ENCODE measurements at regions not wholly inside any gene's neighbourhood (a gene's known extent, or its start where the extent isn't known, plus 50 kb on each side); places are given as distances from the start of the nearest gene placed in this dataset.
"Not testable (repeated sequence)": the region's sequence is repeated elsewhere in the genome, so short reads cannot be mapped to it uniquely, and the experiment has no call there.

GRCh38 chr11:97743205-97743742 is 1277.5 kb upstream of the CNTN5 start:
- no peak for DNase-seq (ENCODE audit: low read depth, low spot score)

- DNase-seq (ENCODE audit: low read depth, low spot score), result no peak
Measured at GRCh38 chr11:97745515-97746050, 1275.2 kb upstream of the CNTN5 start.

GRCh38 chr11:97746818-97747217 is 1273.9 kb upstream of the CNTN5 start:
- DNase-seq (ENCODE audit: low read depth, low spot score), result no peak

- no peak for DNase-seq (ENCODE audit: low read depth, low spot score)
Measured at GRCh38 chr11:97751405-97751804, 1269.3 kb upstream of the CNTN5 start.

- no peak for DNase-seq (ENCODE audit: low read depth, low spot score)
Measured at GRCh38 chr11:97751952-97752351, 1268.8 kb upstream of the CNTN5 start.

- no peak for DNase-seq (ENCODE audit: low read depth, low spot score)
Measured at GRCh38 chr11:97754976-97755375, 1265.8 kb upstream of the CNTN5 start.

GRCh38 chr11:97756571-97757335 is 1264.0 kb upstream of the CNTN5 start:
- no peak for DNase-seq (ENCODE audit: low read depth, low spot score)

GRCh38 chr11:97761175-97761574 is 1259.6 kb upstream of the CNTN5 start:
- no peak for DNase-seq (ENCODE audit: low read depth, low spot score)

GRCh38 chr11:97764193-97764592 is 1256.6 kb upstream of the CNTN5 start:
- no peak for DNase-seq (ENCODE audit: low read depth, low spot score)

- DNase-seq (ENCODE audit: low read depth, low spot score), result no peak
Measured at GRCh38 chr11:97764605-97765004, 1256.1 kb upstream of the CNTN5 start.

- DNase-seq (ENCODE audit: low read depth, low spot score), result no peak
Measured at GRCh38 chr11:97770570-97770969, 1250.2 kb upstream of the CNTN5 start.

GRCh38 chr11:97772705-97773104 is 1248.0 kb upstream of the CNTN5 start:
- DNase-seq (ENCODE audit: low read depth, low spot score), result no peak

GRCh38 chr11:97784388-97784787 is 1236.4 kb upstream of the CNTN5 start:
- DNase-seq (ENCODE audit: low read depth, low spot score), result not testable (repeated sequence)

GRCh38 chr11:97786961-97787360 is 1233.8 kb upstream of the CNTN5 start:
- DNase-seq (ENCODE audit: low read depth, low spot score), result no peak

GRCh38 chr11:97794876-97795275 is 1225.9 kb upstream of the CNTN5 start:
- DNase-seq (ENCODE audit: low read depth, low spot score), result no peak

- DNase-seq (ENCODE audit: low read depth, low spot score), result no peak
Measured at GRCh38 chr11:97800891-97801290, 1219.9 kb upstream of the CNTN5 start.

GRCh38 chr11:97814325-97814959 is 1206.3 kb upstream of the CNTN5 start:
- no peak for DNase-seq (ENCODE audit: low read depth, low spot score)

- DNase-seq (ENCODE audit: low read depth, low spot score), result no peak
Measured at GRCh38 chr11:97815667-97816066, 1205.1 kb upstream of the CNTN5 start.

- DNase-seq (ENCODE audit: low read depth, low spot score), result no peak
Measured at GRCh38 chr11:97832451-97832850, 1188.3 kb upstream of the CNTN5 start.

- DNase-seq (ENCODE audit: low read depth, low spot score), result no peak
Measured at GRCh38 chr11:97833412-97833811, 1187.3 kb upstream of the CNTN5 start.

- DNase-seq (ENCODE audit: low read depth, low spot score), result no peak
Measured at GRCh38 chr11:97844016-97844415, 1176.7 kb upstream of the CNTN5 start.

- no peak for DNase-seq (ENCODE audit: low read depth, low spot score)
Measured at GRCh38 chr11:97847730-97848129, 1173.0 kb upstream of the CNTN5 start.

- DNase-seq (ENCODE audit: low read depth, low spot score), result no peak
Measured at GRCh38 chr11:97850701-97851100, 1170.0 kb upstream of the CNTN5 start.
